Neural progenitor cell (in vitro differentiated cells): ENCODE measurements at regions not wholly inside any gene's neighbourhood (a gene's known extent, or its start where the extent isn't known, plus 50 kb on each side); places are given as distances from the start of the nearest gene placed in this dataset.

ENCODE experiments used
- DNase-seq: peaks from one replicate; pipeline ENCODE4 v3.0.0-alpha.2; 2016; ENCODE audit warnings: low spot score
- H2AFZ ChIP-seq: fragments of 200-600 bp; sonication (generic); replicated peaks from 2 replicates; pipeline ENCODE4 v1.6.1; 2016; ENCODE audit warnings: antibody characterized with exemption
- H3F3A ChIP-seq: fragments of 200-600 bp; sonication (generic); 2 replicates; pipeline ENCODE4 v1.6.1; 2016; ENCODE audit warnings: antibody characterized with exemption, low read depth
- H3K27ac ChIP-seq: fragments of 200-600 bp; sonication (generic); 2 replicates; pipeline ENCODE4 v1.5.1; 2016; ENCODE audit warnings: mild to moderate bottlenecking
- H3K27me3 ChIP-seq: fragments of 200-600 bp; sonication (generic); 2 replicates; pipeline ENCODE4 v1.6.1; 2016; ENCODE audit warnings: mild to moderate bottlenecking, moderate library complexity
- H3K36me3 ChIP-seq: fragments of 200-600 bp; sonication (generic); 2 replicates; pipeline ENCODE4 v1.5.1; 2016
- H3K4me1 ChIP-seq: fragments of 200-600 bp; sonication (generic); 2 replicates; pipeline ENCODE4 v1.6.1; 2016; ENCODE audit warnings: mixed run types
- H3K4me2 ChIP-seq: fragments of 200-600 bp; sonication (generic); 2 replicates; pipeline ENCODE4 v1.6.1; 2016
- H3K4me3 ChIP-seq: fragments of 200-600 bp; sonication (generic); 2 replicates; pipeline ENCODE4 v1.5.1; 2016
- H3K79me2 ChIP-seq: fragments of 200-600 bp; sonication (generic); 2 replicates; pipeline ENCODE4 v1.6.1; 2016; ENCODE audit warnings: low read depth
- H3K9ac ChIP-seq: fragments of 200-600 bp; sonication (generic); 2 replicates; pipeline ENCODE4 v1.6.1; 2016
- H3K9me3 ChIP-seq: fragments of 200-600 bp; sonication (generic); 2 replicates; pipeline ENCODE4 v1.5.1; 2016; ENCODE audit warnings: low read depth
- H4K20me1 ChIP-seq: fragments of 200-600 bp; sonication (generic); 2 replicates; pipeline ENCODE4 v1.6.1; 2016; ENCODE audit warnings: low read depth
- H3K27ac Mint-ChIP-seq: 3 replicates; pipeline ENCODE4 v1.8.0; 2021; ENCODE audit warnings: mixed read lengths
- H3K27me3 Mint-ChIP-seq: 2 replicates; pipeline ENCODE4 v1.8.0; 2022; ENCODE audit warnings: low read depth, mild to moderate bottlenecking, inconsistent platforms, moderate library complexity, mixed read lengths; ENCODE audit not compliant: insufficient read depth
- H3K36me3 Mint-ChIP-seq: 3 replicates; pipeline ENCODE4 v1.8.0; 2021; ENCODE audit warnings: mixed read lengths
- H3K4me1 Mint-ChIP-seq: 3 replicates; pipeline ENCODE4 v1.8.0; 2021; ENCODE audit warnings: mixed read lengths
- H3K4me3 Mint-ChIP-seq: 3 replicates; pipeline ENCODE4 v1.8.0; 2021; ENCODE audit warnings: mild to moderate bottlenecking, moderate library complexity, mixed read lengths
- H3K9me3 Mint-ChIP-seq: 3 replicates; pipeline ENCODE4 v1.8.0; 2020; ENCODE audit warnings: mixed read lengths
- EZH2 ChIP-seq: fragments of 200-600 bp; sonication (generic); IDR thresholded peaks from 2 replicates; pipeline ENCODE4 v1.6.1; 2017; ENCODE audit warnings: antibody characterized with exemption, mild to moderate bottlenecking, moderate library complexity
- EZH2phosphoT487 ChIP-seq: fragments of 200-600 bp; sonication (generic); IDR thresholded peaks from 2 replicates; pipeline ENCODE4 v1.6.1; 2017; ENCODE audit warnings: antibody characterized with exemption
- TF ChIP-seq, protein P1 (sequence below): fragments of 200-600 bp; sonication (generic); IDR thresholded peaks from 2 replicates; pipeline ENCODE4 v1.5.1; 2017; ENCODE audit warnings: antibody characterized with exemption, mild to moderate bottlenecking

DNA sequence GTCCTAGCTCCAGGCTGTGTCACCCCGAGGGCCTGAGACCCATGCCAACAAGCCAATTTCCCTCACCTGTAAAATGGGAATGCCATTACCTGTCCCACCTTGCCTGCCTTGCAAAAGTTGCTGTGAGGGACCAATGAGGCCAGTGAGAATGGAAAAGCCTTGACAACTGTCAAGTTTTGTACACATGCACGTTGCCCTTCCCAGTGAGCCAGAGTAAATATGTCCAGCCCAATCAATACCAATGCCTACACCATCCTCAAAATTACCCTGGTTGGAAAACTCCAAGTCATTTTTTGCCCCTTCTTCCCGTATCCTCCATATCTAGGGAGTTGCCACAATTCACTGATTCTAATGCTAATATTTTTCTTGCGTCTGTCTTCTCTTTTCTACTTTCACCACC is 73.5 kb upstream of the RASGRF1 start:
- Histone ChIP-seq H3K36me3 (no peaks in the 10 kb centered on the region), H3F3A (no peaks in the 10 kb centered on the region), H3K27ac (no peak overlapping the region), H2AFZ (no peak overlapping the region), H4K20me1 (no peaks in the 10 kb centered on the region), H3K4me3 (no peak overlapping the region), H3K4me2 (no peak overlapping the region), H3K79me2 (no peaks in the 10 kb centered on the region), H3K9ac (no peak overlapping the region), H3K9me3 (no peaks in the 10 kb centered on the region), H3K27me3 (no peaks in the 10 kb centered on the region), H3K4me1 (no peaks in the 10 kb centered on the region)
- Mint-ChIP-seq H3K4me1 (peaks cover 10% of the 10 kb centered on the region), H3K27me3 (peaks cover 12% of the 10 kb centered on the region), H3K9me3 (no peaks in the 10 kb centered on the region), H3K36me3 (no peaks in the 10 kb centered on the region), H3K27ac (no peak overlapping the region), H3K4me3 (no peak overlapping the region)
- no peak for DNase-seq
- TF ChIP-seq, protein P1, sequence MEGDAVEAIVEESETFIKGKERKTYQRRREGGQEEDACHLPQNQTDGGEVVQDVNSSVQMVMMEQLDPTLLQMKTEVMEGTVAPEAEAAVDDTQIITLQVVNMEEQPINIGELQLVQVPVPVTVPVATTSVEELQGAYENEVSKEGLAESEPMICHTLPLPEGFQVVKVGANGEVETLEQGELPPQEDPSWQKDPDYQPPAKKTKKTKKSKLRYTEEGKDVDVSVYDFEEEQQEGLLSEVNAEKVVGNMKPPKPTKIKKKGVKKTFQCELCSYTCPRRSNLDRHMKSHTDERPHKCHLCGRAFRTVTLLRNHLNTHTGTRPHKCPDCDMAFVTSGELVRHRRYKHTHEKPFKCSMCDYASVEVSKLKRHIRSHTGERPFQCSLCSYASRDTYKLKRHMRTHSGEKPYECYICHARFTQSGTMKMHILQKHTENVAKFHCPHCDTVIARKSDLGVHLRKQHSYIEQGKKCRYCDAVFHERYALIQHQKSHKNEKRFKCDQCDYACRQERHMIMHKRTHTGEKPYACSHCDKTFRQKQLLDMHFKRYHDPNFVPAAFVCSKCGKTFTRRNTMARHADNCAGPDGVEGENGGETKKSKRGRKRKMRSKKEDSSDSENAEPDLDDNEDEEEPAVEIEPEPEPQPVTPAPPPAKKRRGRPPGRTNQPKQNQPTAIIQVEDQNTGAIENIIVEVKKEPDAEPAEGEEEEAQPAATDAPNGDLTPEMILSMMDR: no peak
- TF ChIP-seq EZH2: no peak

DNA sequence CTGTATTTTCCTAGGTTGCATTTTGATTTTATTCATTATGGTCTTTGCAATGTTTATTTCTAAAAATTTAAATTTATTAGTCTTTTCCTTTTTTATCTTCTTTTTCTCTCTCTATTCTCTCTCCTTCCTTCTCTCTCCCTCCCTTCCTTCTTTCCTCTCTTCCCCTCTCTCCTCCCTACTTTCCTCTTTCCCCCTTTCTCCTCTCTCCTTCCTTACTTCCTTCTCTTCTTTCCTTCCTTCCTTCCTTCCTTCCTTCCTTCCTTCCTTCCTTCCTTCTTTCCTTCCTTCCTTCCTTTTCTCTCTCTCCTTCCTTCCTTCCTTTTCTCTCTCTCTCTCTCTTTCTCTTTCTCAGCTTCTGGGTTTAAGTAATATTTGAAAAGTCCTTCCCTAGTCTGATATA is 72.8 kb upstream of the RASGRF1 start:
- no peak for DNase-seq
- no peak overlapping the region for H3K9ac ChIP-seq
- H2AFZ ChIP-seq: no peak overlapping the region
- Mint-ChIP-seq H3K36me3 (no peaks in the 10 kb centered on the region), H3K27me3 (peaks cover 16% of the 10 kb centered on the region), H3K4me1 (peaks cover 12% of the 10 kb centered on the region), H3K27ac (no peak overlapping the region), H3K4me3 (no peak overlapping the region), H3K9me3 (no peaks in the 10 kb centered on the region)
- peaks cover 4% of the 10 kb centered on the region for H3K4me1 ChIP-seq
- H3K36me3 ChIP-seq: no peaks in the 10 kb centered on the region
- no peak overlapping the region for H3K4me2 ChIP-seq
- no peaks in the 10 kb centered on the region for H3K9me3 ChIP-seq
- H3F3A ChIP-seq: no peaks in the 10 kb centered on the region
- no peaks in the 10 kb centered on the region for H3K79me2 ChIP-seq
- no peak overlapping the region for H3K27ac ChIP-seq
- no peak for TF ChIP-seq EZH2phosphoT487
- no peak overlapping the region for H3K4me3 ChIP-seq
- H4K20me1 ChIP-seq: no peaks in the 10 kb centered on the region
- no peaks in the 10 kb centered on the region for H3K27me3 ChIP-seq

DNA sequence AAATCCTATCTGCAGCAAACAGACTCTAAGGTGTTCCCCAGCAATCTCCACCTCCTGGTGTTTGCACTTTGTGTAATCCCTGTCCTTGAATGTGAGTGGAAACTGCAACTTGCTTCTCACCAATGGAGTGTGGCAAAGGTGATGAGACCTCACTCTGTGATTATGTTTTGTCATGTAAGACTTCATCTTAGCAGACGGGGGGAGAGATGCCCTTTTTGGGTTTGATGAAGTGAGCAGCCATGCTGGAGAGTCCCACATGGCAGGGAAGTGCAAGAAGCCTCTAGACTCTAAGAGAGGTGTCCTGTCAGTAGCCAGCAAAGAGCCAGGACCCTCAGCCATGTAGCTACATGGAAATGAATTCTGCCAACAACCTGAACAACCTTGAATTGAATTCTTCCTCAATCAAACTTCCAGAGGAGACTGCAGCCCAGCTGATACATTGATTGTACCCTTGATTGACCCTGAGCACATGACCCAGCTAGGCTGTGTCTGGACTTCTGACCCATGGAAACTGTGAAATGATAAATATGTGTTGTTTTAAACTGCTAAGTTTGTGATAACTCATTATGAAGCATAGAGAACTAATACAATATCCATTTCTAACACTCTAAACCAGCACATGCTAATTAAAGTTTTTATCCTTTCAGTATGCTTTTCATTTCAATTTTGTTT is 71.4 kb upstream of the RASGRF1 start:
- no peak overlapping the region for H3K27ac ChIP-seq
- no peaks in the 10 kb centered on the region for H3K79me2 ChIP-seq
- Mint-ChIP-seq H3K27me3 (peaks cover 16% of the 10 kb centered on the region), H3K36me3 (no peaks in the 10 kb centered on the region), H3K4me3 (no peak overlapping the region), H3K4me1 (peaks cover 7% of the 10 kb centered on the region), H3K27ac (no peak overlapping the region), H3K9me3 (no peaks in the 10 kb centered on the region)
- no peaks in the 10 kb centered on the region for H4K20me1 ChIP-seq
- no peak overlapping the region for H2AFZ ChIP-seq
- H3K36me3 ChIP-seq: no peaks in the 10 kb centered on the region
- no peak for DNase-seq
- H3K9ac ChIP-seq: no peak overlapping the region
- H3K4me2 ChIP-seq: no peak overlapping the region
- H3K27me3 ChIP-seq: no peaks in the 10 kb centered on the region
- H3K9me3 ChIP-seq: no peaks in the 10 kb centered on the region
- no peaks in the 10 kb centered on the region for H3F3A ChIP-seq
- H3K4me1 ChIP-seq: peaks cover 4% of the 10 kb centered on the region
- TF ChIP-seq EZH2phosphoT487: no peak
- TF ChIP-seq, protein P1: no peak
- TF ChIP-seq EZH2: no peak
- H3K4me3 ChIP-seq: no peak overlapping the region

DNA sequence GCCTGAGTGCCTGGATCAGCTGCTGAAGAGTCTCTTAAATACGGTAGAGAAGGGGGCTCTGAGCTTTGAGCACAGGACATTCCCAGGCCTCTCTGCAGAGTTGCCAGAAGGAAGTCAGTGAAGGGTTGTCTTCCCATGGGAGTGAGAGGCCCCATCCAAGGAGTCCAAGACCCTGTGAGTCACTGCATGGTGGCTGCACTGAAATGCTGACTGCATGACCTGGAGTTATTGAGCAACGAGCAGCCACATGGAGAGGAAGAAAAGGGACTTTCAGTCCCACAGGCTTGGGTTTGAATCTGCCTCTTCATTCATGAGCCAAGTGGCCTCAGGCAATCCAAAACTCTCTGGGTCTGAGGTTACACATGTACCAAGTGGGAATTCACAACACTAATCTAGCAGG is 69.6 kb upstream of the RASGRF1 start:
- Mint-ChIP-seq H3K4me3 (no peak overlapping the region), H3K36me3 (no peaks in the 10 kb centered on the region), H3K27me3 (peaks cover 7% of the 10 kb centered on the region), H3K9me3 (no peaks in the 10 kb centered on the region), H3K4me1 (peaks cover 9% of the 10 kb centered on the region), H3K27ac (no peak overlapping the region)
- Histone ChIP-seq H3F3A (no peaks in the 10 kb centered on the region), H4K20me1 (no peaks in the 10 kb centered on the region), H3K4me1 (peaks cover 4% of the 10 kb centered on the region), H2AFZ (no peak overlapping the region), H3K36me3 (no peaks in the 10 kb centered on the region), H3K9me3 (no peaks in the 10 kb centered on the region), H3K27me3 (no peaks in the 10 kb centered on the region), H3K79me2 (no peaks in the 10 kb centered on the region), H3K9ac (no peak overlapping the region), H3K4me3 (no peak overlapping the region), H3K27ac (no peak overlapping the region), H3K4me2 (no peak overlapping the region)
- DNase-seq: no peak
- TF ChIP-seq EZH2phosphoT487 (no peak), EZH2 (no peak)
- TF ChIP-seq, protein P1: no peak
